GM21526 (cell line): ENCODE measurements at regions not wholly inside any gene's neighbourhood (a gene's known extent, or its start where the extent isn't known, plus 50 kb on each side); places are given as distances from the start of the nearest gene placed in this dataset.
"Not testable (repeated sequence)": the region's sequence is repeated elsewhere in the genome, so short reads cannot be mapped to it uniquely, and the experiment has no call there.

Source experiments
- ATAC-seq: cut with Tn5 transposase; IDR thresholded peaks from one replicate; pipeline ENCODE4 v1.9.1; 2021; ENCODE audit warnings: moderate library complexity; ENCODE audit not compliant: unreplicated experiment, low FRiP score

- ATAC-seq = no peak
These were observed 160.9 kb upstream of the FOXF1 start for GRCh38 chr16:86349338-86349900.

- ATAC-seq = no peak
These were observed 160.0 kb upstream of the FOXF1 start for GRCh38 chr16:86350289-86350688.

- ATAC-seq = no peak
These were observed 159.1 kb upstream of the FOXF1 start for GRCh38 chr16:86351041-86351784.

GRCh38 chr16:86351785-86352139, 158.6 kb upstream of the FOXF1 start:
- ATAC-seq = not testable (repeated sequence)

GRCh38 chr16:86353148-86353547, 157.2 kb upstream of the FOXF1 start:
- no peak for ATAC-seq

- no peak for ATAC-seq
These were observed 156.4 kb upstream of the FOXF1 start for GRCh38 chr16:86353948-86354347.

GRCh38 chr16:86354641-86355513, 155.4 kb upstream of the FOXF1 start:
- no peak for ATAC-seq

- no peak for ATAC-seq
These were observed 154.8 kb upstream of the FOXF1 start for GRCh38 chr16:86355531-86355930.

- ATAC-seq = no peak
These were observed 154.4 kb upstream of the FOXF1 start for GRCh38 chr16:86355951-86356350.

GRCh38 chr16:86356804-86357203, 153.5 kb upstream of the FOXF1 start:
- no peak for ATAC-seq

GRCh38 chr16:86357303-86357702, 153.0 kb upstream of the FOXF1 start:
- no peak for ATAC-seq

- no peak for ATAC-seq
These were observed 152.4 kb upstream of the FOXF1 start for GRCh38 chr16:86357950-86358349.

- no peak for ATAC-seq
These were observed 150.8 kb upstream of the FOXF1 start for GRCh38 chr16:86359571-86359970.

GRCh38 chr16:86362155-86362849, 148.0 kb upstream of the FOXF1 start:
- ATAC-seq = no peak

- ATAC-seq = no peak
These were observed 147.3 kb upstream of the FOXF1 start for GRCh38 chr16:86363057-86363490.

GRCh38 chr16:86363836-86364618, 146.3 kb upstream of the FOXF1 start:
- no peak for ATAC-seq

GRCh38 chr16:86364653-86365380, 145.5 kb upstream of the FOXF1 start:
- ATAC-seq = no peak

GRCh38 chr16:86365513-86366273, 144.6 kb upstream of the FOXF1 start:
- no peak for ATAC-seq

- ATAC-seq = no peak
These were observed 143.8 kb upstream of the FOXF1 start for GRCh38 chr16:86366481-86366880.
